GM18867 (cell line): ENCODE measurements at regions not wholly inside any gene's neighbourhood (a gene's known extent, or its start where the extent isn't known, plus 50 kb on each side); places are given as distances from the start of the nearest gene placed in this dataset.
"Not testable (repeated sequence)": the region's sequence is repeated elsewhere in the genome, so short reads cannot be mapped to it uniquely, and the experiment has no call there.

Experiments
- ATAC-seq: cut with Tn5 transposase; IDR thresholded peaks from one replicate; pipeline ENCODE4 v1.9.1; 2021; ENCODE audit warnings: mild to moderate bottlenecking, moderate library complexity; ENCODE audit not compliant: unreplicated experiment

GRCh38 chr6:16834242-16834641, 73.0 kb upstream of the ATXN1 start:
- no peak for ATAC-seq

- ATAC-seq = no peak
These were observed 71.5 kb upstream of the ATXN1 start for GRCh38 chr6:16832721-16833120.

- no peak for ATAC-seq
These were observed 70.8 kb upstream of the ATXN1 start for GRCh38 chr6:16832043-16832567.

GRCh38 chr6:16831136-16831535, 69.9 kb upstream of the ATXN1 start:
- ATAC-seq = no peak

- ATAC-seq = no peak
These were observed 66.8 kb upstream of the ATXN1 start for GRCh38 chr6:16828058-16828457.

- no peak for ATAC-seq
These were observed 66.4 kb upstream of the ATXN1 start for GRCh38 chr6:16827627-16828026.

GRCh38 chr6:16825784-16826183, 64.5 kb upstream of the ATXN1 start:
- ATAC-seq = no peak

- ATAC-seq = no peak
These were observed 63.8 kb upstream of the ATXN1 start for GRCh38 chr6:16824845-16825685.

- ATAC-seq = no peak
These were observed 62.6 kb upstream of the ATXN1 start for GRCh38 chr6:16823718-16824352.

- no peak for ATAC-seq
These were observed 61.9 kb upstream of the ATXN1 start for GRCh38 chr6:16822975-16823717.

- no peak for ATAC-seq
These were observed 61.3 kb upstream of the ATXN1 start for GRCh38 chr6:16822529-16822928.

- ATAC-seq = no peak
These were observed 60.6 kb upstream of the ATXN1 start for GRCh38 chr6:16821834-16822264.

GRCh38 chr6:16820262-16820661, 59.0 kb upstream of the ATXN1 start:
- not testable (repeated sequence) for ATAC-seq

- no peak for ATAC-seq
These were observed 58.5 kb upstream of the ATXN1 start for GRCh38 chr6:16819752-16820151.

GRCh38 chr6:16818992-16819626, 57.8 kb upstream of the ATXN1 start:
- no peak for ATAC-seq

- no peak for ATAC-seq
These were observed 56.3 kb upstream of the ATXN1 start for GRCh38 chr6:16817594-16817993.

GRCh38 chr6:16816891-16817290, 55.6 kb upstream of the ATXN1 start:
- no peak for ATAC-seq

- ATAC-seq = no peak
These were observed 51.7 kb upstream of the ATXN1 start for GRCh38 chr6:16812993-16813392.

GRCh38 chr6:16811277-16811979, 50.2 kb upstream of the ATXN1 start:
- no peak for ATAC-seq
